IMR-90 (cell line): ENCODE measurements at regions not wholly inside any gene's neighbourhood (a gene's known extent, or its start where the extent isn't known, plus 50 kb on each side); places are given as distances from the start of the nearest gene placed in this dataset.

Experiments used
- ATAC-seq: fragments of 200-7000 bp; cut with Tn5 transposase; 2 replicates; pipeline ENCODE4 v1.9.1; 2020; ENCODE audit warnings: low read depth, mild to moderate bottlenecking, moderate library complexity
- BruUV-seq: library from RNA; stranded (reverse); fragments of 400-500 nt; replicated peaks from 2 replicates; lab custom pipeline; 2021; lab: Mats Ljungman, UMichigan
- CTCF ChIA-PET: fragments of 300-600 bp; formaldehyde crosslinking; extraction: SDS; loops from one replicate; lab custom pipeline; 2021; ENCODE audit warnings: antibody characterized with exemption; lab: Yijun Ruan, JAX
- POLR2A ChIA-PET: fragments of 300-600 bp; sonication (Branson Sonifier 250); formaldehyde crosslinking; loops from one replicate; lab custom pipeline; 2022; ENCODE audit warnings: antibody characterized with exemption; ENCODE audit not compliant: unreplicated experiment; lab: Charles Lee
- DNase-seq: peaks from one replicate; pipeline ENCODE4 v3.0.0; 2013
- H2AFZ ChIP-seq: replicated peaks from 2 replicates; pipeline ENCODE3; 2013; ENCODE audit warnings: low read length, mild to moderate bottlenecking; ENCODE audit not compliant: poor library complexity
- H2AK5ac ChIP-seq: 2 replicates; pipeline ENCODE4 v1.6.1; 2013; ENCODE audit warnings: low read depth, low read length, inconsistent platforms
- H2AK9ac ChIP-seq: replicated peaks from 2 replicates; pipeline ENCODE3; 2013; ENCODE audit warnings: mild to moderate bottlenecking, low read depth, low read length, moderate library complexity; ENCODE audit not compliant: poor library complexity
- H2BK120ac ChIP-seq: 2 replicates; pipeline ENCODE4 v1.6.1; 2013; ENCODE audit warnings: low read depth, low read length, inconsistent platforms
- H2BK15ac ChIP-seq: 3 replicates; pipeline ENCODE4 v1.6.1; 2013; ENCODE audit warnings: low read depth, low read length, inconsistent platforms
- H2BK20ac ChIP-seq: 2 replicates; pipeline ENCODE4 v1.6.1; 2013; ENCODE audit warnings: low read depth, mild to moderate bottlenecking, inconsistent platforms, low read length, moderate library complexity
- H2BK5ac ChIP-seq: 2 replicates; pipeline ENCODE4 v1.6.1; 2013; ENCODE audit warnings: mild to moderate bottlenecking, low read depth, low read length, inconsistent platforms; ENCODE audit not compliant: poor library complexity, severe bottlenecking
- H3K14ac ChIP-seq: replicated peaks from 2 replicates; pipeline ENCODE4 v1.6.1; 2013; ENCODE audit warnings: low read depth, low read length, inconsistent platforms
- H3K18ac ChIP-seq: 2 replicates; pipeline ENCODE4 v1.6.1; 2013; ENCODE audit warnings: low read depth, low read length, control low read depth
- H3K23ac ChIP-seq: 2 replicates; pipeline ENCODE4 v1.6.1; 2013; ENCODE audit warnings: low read depth, low read length, inconsistent platforms
- H3K27ac ChIP-seq: 2 replicates; pipeline ENCODE4 v1.5.1; 2013; ENCODE audit warnings: mild to moderate bottlenecking, control low read depth, low read length; ENCODE audit not compliant: insufficient read depth
- H3K27me3 ChIP-seq: 2 replicates; pipeline ENCODE4 v1.6.1; 2013; ENCODE audit warnings: low read length; ENCODE audit not compliant: control insufficient read depth, insufficient read depth
- H3K36me3 ChIP-seq: 2 replicates; pipeline ENCODE4 v1.6.1; 2013; ENCODE audit warnings: low read length, mixed read lengths; ENCODE audit not compliant: control insufficient read depth, insufficient read depth
- H3K4ac ChIP-seq: 2 replicates; pipeline ENCODE4 v1.6.1; 2013; ENCODE audit warnings: low read depth, low read length, inconsistent platforms
- H3K4me1 ChIP-seq: 2 replicates; pipeline ENCODE4 v1.6.1; 2013; ENCODE audit warnings: low read length, mixed read lengths; ENCODE audit not compliant: control insufficient read depth, insufficient read depth
- H3K4me2 ChIP-seq: 2 replicates; pipeline ENCODE4 v1.6.1; 2013; ENCODE audit warnings: low read depth, mild to moderate bottlenecking, control low read depth, low read length, moderate library complexity
- H3K4me3 ChIP-seq: 2 replicates; pipeline ENCODE4 v1.5.1; 2013; ENCODE audit warnings: low read depth, mild to moderate bottlenecking, control low read depth, low read length, moderate library complexity; ENCODE audit not compliant: insufficient read depth
- H3K56ac ChIP-seq: 2 replicates; pipeline ENCODE4 v1.6.1; 2013; ENCODE audit warnings: low read length, inconsistent platforms; ENCODE audit not compliant: insufficient read depth; ENCODE audit errors: extremely low read depth
- H3K79me1 ChIP-seq, 2 experiments: 2 replicates each; pipeline ENCODE4 v1.6.1; 2013; ENCODE audit warnings: low read length in 2 of 2, inconsistent platforms in 1 of 2, low read depth in 1 of 2
- H3K9ac ChIP-seq: 2 replicates; pipeline ENCODE4 v1.6.1; 2013; ENCODE audit warnings: low read depth, low read length, control low read depth
- H3K9me1 ChIP-seq: 2 replicates; pipeline ENCODE4 v1.6.1; 2013; ENCODE audit warnings: low read length, inconsistent platforms; ENCODE audit not compliant: insufficient read depth
- H3K9me3 ChIP-seq: 2 replicates; pipeline ENCODE4 v1.6.1; 2013; ENCODE audit warnings: low read length; ENCODE audit not compliant: control insufficient read depth, insufficient read depth
- H4K20me1 ChIP-seq: 2 replicates; pipeline ENCODE4 v1.6.1; 2013; ENCODE audit warnings: low read length, inconsistent platforms; ENCODE audit not compliant: insufficient read depth
- H4K5ac ChIP-seq: 2 replicates; pipeline ENCODE4 v1.6.1; 2013; ENCODE audit warnings: mild to moderate bottlenecking, low read depth, low read length, control low read depth
- H4K8ac ChIP-seq, 2 experiments: 2 replicates each; pipeline ENCODE4 v1.6.1; 2013; ENCODE audit warnings: low read depth in 2 of 2, low read length in 2 of 2, control low read depth in 1 of 2, inconsistent platforms in 1 of 2
- H4K91ac ChIP-seq: 2 replicates; pipeline ENCODE4 v1.6.1; 2013; ENCODE audit warnings: low read depth, low read length, inconsistent platforms; ENCODE audit not compliant: insufficient read depth
- BHLHE40 ChIP-seq: fragments of 150-350 bp; IDR thresholded peaks from 2 replicates; pipeline ENCODE4 v1.6.1; 2016; ENCODE audit warnings: mild to moderate bottlenecking, low read depth, low read length
- CEBPB ChIP-seq: IDR thresholded peaks from 2 replicates; pipeline ENCODE4 v1.6.1; 2012; ENCODE audit warnings: low read depth, low read length, improper control_type of control experiment
- RFX5 ChIP-seq: IDR thresholded peaks from 2 replicates; pipeline ENCODE4 v1.8.0; 2012; ENCODE audit warnings: low read depth, mild to moderate bottlenecking, low read length, moderate library complexity
- WGBS, 2 experiments: methylation state at CpG; one replicate each; pipeline versions ENCODE4 v1.1.5 to v1.1.7; 2013; ENCODE audit warnings: missing lambda C conversion rate in 2 of 2; ENCODE audit not compliant: insufficient read length in 1 of 2; ENCODE audit errors: extremely low coverage in 2 of 2; 5-methylcytosine and 5-hydroxymethylcytosine counted together
- dilution Hi-C: fragments of 300-500 bp; cut with HindIII; formaldehyde crosslinking; loops from one replicate; pipeline ENCODE4 v1.14.3; 2018; ENCODE audit warnings: low sequenced_read_pairs; ENCODE audit not compliant: unreplicated experiment
- in situ Hi-C: fragments of 300-500 bp; cut with MboI; formaldehyde crosslinking; loops from 3 replicates; pipeline ENCODE4 v1.14.3; 2019; ENCODE audit warnings: low sequenced_read_pairs, inconsistent platforms, mixed read lengths
- intact Hi-C: fragments of 100-400 bp; cut with micrococcal nuclease; formaldehyde crosslinking; loops from 2 replicates; pipeline ENCODE4 v1.10.0; 2022
- TF ChIP-seq, protein P1 (sequence below): fragments of 150-350 bp; IDR thresholded peaks from 2 replicates; pipeline ENCODE4 v1.6.1; 2017; ENCODE audit warnings: mild to moderate bottlenecking, antibody characterized with exemption, low read length, low read depth
- TF ChIP-seq, protein P2 (sequence below): conservative IDR thresholded peaks from 2 replicates; pipeline ENCODE4 v1.5.1; 2012; ENCODE audit warnings: mild to moderate bottlenecking, low read depth, low read length, improper control_type of control experiment

DNA sequence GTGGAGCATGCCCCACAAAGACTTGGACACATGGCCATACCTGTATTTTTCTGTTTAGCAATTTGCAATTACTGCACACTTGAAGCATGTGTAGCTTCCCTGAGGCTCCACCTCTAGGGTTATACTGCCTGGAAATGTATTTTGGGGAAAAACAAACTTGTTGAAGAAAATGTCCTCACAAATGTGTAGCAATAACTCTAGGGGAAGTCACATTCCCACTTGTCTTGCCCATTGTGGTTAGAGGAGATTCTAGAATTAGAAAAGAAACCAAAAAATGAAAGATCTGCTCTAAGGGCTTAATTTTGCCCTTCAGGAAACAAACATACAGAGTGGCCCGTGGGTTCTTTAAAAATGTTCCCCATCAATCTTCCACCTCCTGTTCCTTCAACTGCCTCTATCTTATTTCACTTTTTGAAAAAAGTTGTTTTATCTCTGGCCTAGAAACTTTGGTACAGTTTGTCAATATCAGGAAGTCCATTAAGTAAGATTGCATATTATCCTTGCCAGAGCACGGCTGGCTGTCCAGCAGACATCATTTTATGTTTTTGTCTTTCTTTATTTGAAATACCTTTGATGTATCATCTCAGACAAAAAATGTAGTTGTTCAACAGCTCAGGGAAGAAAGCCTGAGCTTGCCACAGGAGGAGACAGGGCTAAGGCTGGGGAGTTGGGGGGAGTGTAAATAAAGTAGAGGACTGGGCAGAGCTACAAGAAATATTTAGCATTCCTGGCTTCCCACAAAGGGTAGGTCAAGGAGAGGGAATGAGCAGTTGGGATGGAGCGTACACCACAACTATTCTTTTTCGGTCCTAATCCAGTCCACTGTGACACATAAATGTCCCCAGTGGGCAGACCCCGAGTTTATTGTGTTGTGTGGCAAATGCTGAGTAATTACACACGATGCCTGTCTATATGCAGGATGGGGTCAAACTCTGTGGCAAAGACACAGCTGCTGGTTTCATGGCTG is 96.8 kb upstream of the CDC42EP3 start:
- POLR2A ChIA-PET: interaction anchor here (0.5 to 1.2 kb wide), 4 partner anchors 8 to 353 kb away, joined by 3 to 4 read pairs (median 3); no protein-coding TSS in a partner anchor
- peak; percentile 92 for DNase-seq
- peak overlapping the region; percentile 99; the same call in 2 of the 3 replicates for H2BK15ac ChIP-seq
- intact Hi-C loops (loop anchor here (2.0 to 5.0 kb wide), 5 partner anchors 34 to 109 kb away; no protein-coding TSS in a partner anchor), in situ Hi-C loops (no loop called here), dilution Hi-C loops (no loop called here)
- peak overlapping the region; percentile 97 for H3K27ac ChIP-seq
- no peak overlapping the region for H2AFZ ChIP-seq
- H4K91ac ChIP-seq: peak overlapping the region; percentile 99
- CTCF ChIA-PET: interaction anchor here (1.0 to 1.8 kb wide), 2 partner anchors 109 to 353 kb away, joined by 3 to 4 read pairs; no protein-coding TSS in a partner anchor
- H2AK9ac ChIP-seq: no peak overlapping the region
- peak overlapping the region; percentile 100 for H3K18ac ChIP-seq
- H3K56ac ChIP-seq: peak overlapping the region; percentile 68
- H4K8ac ChIP-seq: peak overlapping the region; percentile 92 to 95
- peak overlapping the region; percentile 99 for H2BK120ac ChIP-seq
- no CpG with 5 or more reads among the region's 6 CpGs for WGBS, 2 experiments
- H4K5ac ChIP-seq: peak overlapping the region; percentile 100
- peak overlapping the region; percentile 99 for H2AK5ac ChIP-seq
- H3K9me1 ChIP-seq: peaks cover 32% of the 10 kb centered on the region
- H4K20me1 ChIP-seq: no peaks in the 10 kb centered on the region
- no TSS peak for BruUV-seq
- peaks cover 3 to 40% of the 10 kb centered on the region in 2 experiments; a peak in 2 of 4 replicates for H3K79me1 ChIP-seq
- peak; percentile 86 for ATAC-seq
- H3K23ac ChIP-seq: peak overlapping the region; percentile 96
- H3K14ac ChIP-seq: peak overlapping the region; percentile 98
- H2BK5ac ChIP-seq: peak overlapping the region; percentile 100
- no peaks in the 10 kb centered on the region for H3K9me3 ChIP-seq
- peak overlapping the region; percentile 48 for H3K9ac ChIP-seq
- no peaks in the 10 kb centered on the region for H3K36me3 ChIP-seq
- peaks cover 37% of the 10 kb centered on the region for H3K4me1 ChIP-seq
- TF ChIP-seq RFX5 (no peak), BHLHE40 (peak; percentile 3; the same call in 1 of the 2 replicates), CEBPB (peak; percentile 45; the same call in 1 of the 2 replicates)
- TF ChIP-seq, protein P1, sequence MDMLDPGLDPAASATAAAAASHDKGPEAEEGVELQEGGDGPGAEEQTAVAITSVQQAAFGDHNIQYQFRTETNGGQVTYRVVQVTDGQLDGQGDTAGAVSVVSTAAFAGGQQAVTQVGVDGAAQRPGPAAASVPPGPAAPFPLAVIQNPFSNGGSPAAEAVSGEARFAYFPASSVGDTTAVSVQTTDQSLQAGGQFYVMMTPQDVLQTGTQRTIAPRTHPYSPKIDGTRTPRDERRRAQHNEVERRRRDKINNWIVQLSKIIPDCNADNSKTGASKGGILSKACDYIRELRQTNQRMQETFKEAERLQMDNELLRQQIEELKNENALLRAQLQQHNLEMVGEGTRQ: no peak
- TF ChIP-seq, protein P2, sequence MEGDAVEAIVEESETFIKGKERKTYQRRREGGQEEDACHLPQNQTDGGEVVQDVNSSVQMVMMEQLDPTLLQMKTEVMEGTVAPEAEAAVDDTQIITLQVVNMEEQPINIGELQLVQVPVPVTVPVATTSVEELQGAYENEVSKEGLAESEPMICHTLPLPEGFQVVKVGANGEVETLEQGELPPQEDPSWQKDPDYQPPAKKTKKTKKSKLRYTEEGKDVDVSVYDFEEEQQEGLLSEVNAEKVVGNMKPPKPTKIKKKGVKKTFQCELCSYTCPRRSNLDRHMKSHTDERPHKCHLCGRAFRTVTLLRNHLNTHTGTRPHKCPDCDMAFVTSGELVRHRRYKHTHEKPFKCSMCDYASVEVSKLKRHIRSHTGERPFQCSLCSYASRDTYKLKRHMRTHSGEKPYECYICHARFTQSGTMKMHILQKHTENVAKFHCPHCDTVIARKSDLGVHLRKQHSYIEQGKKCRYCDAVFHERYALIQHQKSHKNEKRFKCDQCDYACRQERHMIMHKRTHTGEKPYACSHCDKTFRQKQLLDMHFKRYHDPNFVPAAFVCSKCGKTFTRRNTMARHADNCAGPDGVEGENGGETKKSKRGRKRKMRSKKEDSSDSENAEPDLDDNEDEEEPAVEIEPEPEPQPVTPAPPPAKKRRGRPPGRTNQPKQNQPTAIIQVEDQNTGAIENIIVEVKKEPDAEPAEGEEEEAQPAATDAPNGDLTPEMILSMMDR: no peak
- peak overlapping the region; percentile 22; the same call in 1 of the 2 replicates for H3K4me2 ChIP-seq
- H3K4ac ChIP-seq: peak overlapping the region; percentile 100
- peak overlapping the region; percentile 89 for H2BK20ac ChIP-seq
- H3K27me3 ChIP-seq: no peaks in the 10 kb centered on the region
- H3K4me3 ChIP-seq: no peak overlapping the region
